ENCODE measurements at regions not wholly inside any gene's neighbourhood (a gene's known extent, or its start where the extent isn't known, plus 50 kb on each side); places are given as distances from the start of the nearest gene placed in this dataset.

DNA sequence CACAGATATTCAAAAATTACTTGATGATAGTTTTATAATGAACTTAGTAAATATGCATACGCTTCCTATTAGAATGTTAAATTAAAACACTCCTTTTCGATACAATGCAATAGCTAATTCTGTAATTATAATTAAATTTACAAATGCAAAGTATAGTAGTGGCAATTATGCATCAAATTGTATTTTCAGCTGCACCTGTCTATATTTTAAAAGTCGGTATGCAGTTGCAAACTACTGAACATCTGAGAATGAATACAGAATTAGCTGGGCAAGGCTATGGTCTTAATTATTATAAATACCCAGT is 110.4 kb upstream of the ARHGAP42 start:
- H3K4me3 ChIP-seq (ENCODE audit: low read depth, low read length): no peak overlapping the region
- no peak for DNase-seq (ENCODE audit: low read depth)
- TF ChIP-seq, protein P1, sequence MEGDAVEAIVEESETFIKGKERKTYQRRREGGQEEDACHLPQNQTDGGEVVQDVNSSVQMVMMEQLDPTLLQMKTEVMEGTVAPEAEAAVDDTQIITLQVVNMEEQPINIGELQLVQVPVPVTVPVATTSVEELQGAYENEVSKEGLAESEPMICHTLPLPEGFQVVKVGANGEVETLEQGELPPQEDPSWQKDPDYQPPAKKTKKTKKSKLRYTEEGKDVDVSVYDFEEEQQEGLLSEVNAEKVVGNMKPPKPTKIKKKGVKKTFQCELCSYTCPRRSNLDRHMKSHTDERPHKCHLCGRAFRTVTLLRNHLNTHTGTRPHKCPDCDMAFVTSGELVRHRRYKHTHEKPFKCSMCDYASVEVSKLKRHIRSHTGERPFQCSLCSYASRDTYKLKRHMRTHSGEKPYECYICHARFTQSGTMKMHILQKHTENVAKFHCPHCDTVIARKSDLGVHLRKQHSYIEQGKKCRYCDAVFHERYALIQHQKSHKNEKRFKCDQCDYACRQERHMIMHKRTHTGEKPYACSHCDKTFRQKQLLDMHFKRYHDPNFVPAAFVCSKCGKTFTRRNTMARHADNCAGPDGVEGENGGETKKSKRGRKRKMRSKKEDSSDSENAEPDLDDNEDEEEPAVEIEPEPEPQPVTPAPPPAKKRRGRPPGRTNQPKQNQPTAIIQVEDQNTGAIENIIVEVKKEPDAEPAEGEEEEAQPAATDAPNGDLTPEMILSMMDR (IDR thresholded peaks at IDR 0.05; ENCODE audit: insufficient read depth, low read depth, low read length, missing control alignments): no peak

GRCh38 chr11:100578831-100579311 is 108.2 kb upstream of the ARHGAP42 start:
- DNase-seq (ENCODE audit: low read depth): no peak
- H3K4me3 ChIP-seq (ENCODE audit: low read depth, low read length): no peak overlapping the region
- TF ChIP-seq, protein P1 (IDR thresholded peaks at IDR 0.05; ENCODE audit: insufficient read depth, low read depth, low read length, missing control alignments): no peak

- TF ChIP-seq, protein P1 (IDR thresholded peaks at IDR 0.05; ENCODE audit: insufficient read depth, low read depth, low read length, missing control alignments): no peak
- no peak overlapping the region for H3K4me3 ChIP-seq (ENCODE audit: low read depth, low read length)
- no peak for DNase-seq (ENCODE audit: low read depth)
Measured at GRCh38 chr11:100581318-100581717, 105.8 kb upstream of the ARHGAP42 start.

- TF ChIP-seq, protein P1 (IDR thresholded peaks at IDR 0.05; ENCODE audit: insufficient read depth, low read depth, low read length, missing control alignments): no peak
- no peak for DNase-seq (ENCODE audit: low read depth)
- no peak overlapping the region for H3K4me3 ChIP-seq (ENCODE audit: low read depth, low read length)
Measured at GRCh38 chr11:100584201-100584985, 102.7 kb upstream of the ARHGAP42 start.

DNA sequence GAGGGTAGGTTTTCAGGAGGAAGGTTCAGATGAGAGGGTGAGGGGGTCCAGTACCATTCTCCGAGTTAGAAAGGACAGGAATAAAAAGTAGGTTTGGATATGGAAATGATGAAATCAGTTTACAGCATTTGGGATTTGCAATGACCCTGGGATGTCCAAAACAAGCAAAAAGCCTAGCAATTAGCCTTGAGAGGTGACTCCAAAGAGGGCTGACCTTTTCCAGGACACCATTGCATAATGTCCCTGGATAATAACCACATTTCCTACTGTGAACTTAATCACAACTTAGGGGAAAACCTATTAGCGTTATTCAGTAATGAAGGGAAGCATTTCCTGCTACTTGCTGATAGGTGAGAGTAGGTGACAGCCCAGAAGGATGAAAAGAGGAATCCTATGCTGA is 101.4 kb upstream of the ARHGAP42 start:
- no peak overlapping the region for H3K4me3 ChIP-seq (ENCODE audit: low read depth, low read length)
- no peak for DNase-seq (ENCODE audit: low read depth)
- TF ChIP-seq, protein P1 (IDR thresholded peaks at IDR 0.05; ENCODE audit: insufficient read depth, low read depth, low read length, missing control alignments): no peak

GRCh38 chr11:100586361-100587101 is 100.6 kb upstream of the ARHGAP42 start:
- no peak for DNase-seq (ENCODE audit: low read depth)
- TF ChIP-seq, protein P1 (IDR thresholded peaks at IDR 0.05; ENCODE audit: insufficient read depth, low read depth, low read length, missing control alignments): no peak
- no peak overlapping the region for H3K4me3 ChIP-seq (ENCODE audit: low read depth, low read length)
